Stimulated activated CD4-positive, alpha-beta T cell treated with anti-CD3 and anti-CD28 coated beads, TNF-alpha, amount 100 ng/mL, for 4 hours (primary cell): ENCODE measurements at regions not wholly inside any gene's neighbourhood (a gene's known extent, or its start where the extent isn't known, plus 50 kb on each side); places are given as distances from the start of the nearest gene placed in this dataset.
"Not testable (repeated sequence)": the region's sequence is repeated elsewhere in the genome, so short reads cannot be mapped to it uniquely, and the experiment has no call there.

Experiments
- DNase-seq, 3 experiments: peaks; one replicate each; pipeline ENCODE4 v3.0.0-alpha.2; 2020; ENCODE audit warnings: low read depth in 3 of 3

GRCh38 chrX:130552444-130553073 lies 150.8 kb downstream of the RBMX2 start:
- no peak for DNase-seq

DNA sequence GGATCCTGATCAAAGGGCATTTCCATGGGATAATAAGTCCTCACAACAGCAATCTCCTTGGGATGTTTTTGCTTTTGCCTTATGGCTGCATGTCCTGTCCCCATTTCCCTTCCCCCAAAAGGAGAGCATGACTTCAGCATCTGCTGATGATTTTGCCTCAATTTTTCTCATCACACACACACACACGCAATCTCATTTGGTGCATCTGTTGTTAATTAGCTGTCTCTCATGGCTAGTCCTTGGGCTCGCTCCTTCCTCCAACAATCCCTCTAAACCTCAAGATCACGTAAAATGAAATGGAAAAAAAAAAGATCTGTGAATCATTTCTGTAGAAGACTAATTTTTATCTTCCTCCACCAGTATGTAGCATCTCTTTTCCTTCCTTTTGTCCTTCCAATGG lies 153.6 kb downstream of the RBMX2 start:
- DNase-seq = no peak

GRCh38 chrX:130555757-130556156 lies 154.0 kb downstream of the RBMX2 start:
- no peak for DNase-seq

- DNase-seq = no peak
These were observed 155.2 kb downstream of the RBMX2 start for GRCh38 chrX:130556951-130557350.

GRCh38 chrX:130560544-130560943 lies 158.8 kb downstream of the RBMX2 start:
- no peak for DNase-seq

DNA sequence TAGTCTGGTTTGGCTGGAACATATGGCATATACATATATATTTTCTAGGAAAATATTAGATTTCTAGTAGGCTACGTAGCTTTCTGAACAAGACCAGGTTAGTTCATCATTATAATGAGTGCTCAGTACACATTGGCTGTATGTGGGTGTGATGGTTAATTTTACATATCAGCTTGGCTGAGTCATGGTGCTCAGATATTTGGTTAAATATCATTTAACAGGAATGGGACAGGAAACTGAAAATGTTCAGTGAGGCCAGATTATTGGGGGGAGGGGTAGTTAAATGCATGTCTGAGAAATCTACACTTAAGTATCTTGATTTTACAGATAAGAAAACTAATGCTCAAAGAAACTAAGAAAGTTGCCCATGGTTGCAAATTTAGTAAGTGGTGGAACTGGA lies 160.1 kb downstream of the RBMX2 start:
- no peak for DNase-seq

DNA sequence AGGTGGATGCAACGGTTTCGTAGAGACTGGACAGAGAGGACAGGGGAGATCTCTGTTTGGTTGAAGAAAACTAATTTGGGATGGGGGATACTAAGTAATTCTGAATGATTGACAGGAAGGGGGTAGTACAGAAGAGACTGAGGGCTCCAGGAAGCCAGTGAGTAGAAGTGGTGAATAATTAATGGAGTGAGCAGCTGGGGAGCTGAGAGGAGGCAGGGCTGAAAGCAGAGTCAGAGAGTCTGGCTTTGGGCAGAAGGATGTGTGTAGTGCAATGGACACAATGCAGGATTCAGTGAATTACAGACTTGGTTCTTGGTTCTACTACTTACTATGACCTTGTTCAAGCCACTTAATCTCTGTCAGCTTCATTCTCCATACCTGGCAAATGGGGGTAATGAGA lies 161.7 kb downstream of the RBMX2 start:
- DNase-seq = no peak

DNA sequence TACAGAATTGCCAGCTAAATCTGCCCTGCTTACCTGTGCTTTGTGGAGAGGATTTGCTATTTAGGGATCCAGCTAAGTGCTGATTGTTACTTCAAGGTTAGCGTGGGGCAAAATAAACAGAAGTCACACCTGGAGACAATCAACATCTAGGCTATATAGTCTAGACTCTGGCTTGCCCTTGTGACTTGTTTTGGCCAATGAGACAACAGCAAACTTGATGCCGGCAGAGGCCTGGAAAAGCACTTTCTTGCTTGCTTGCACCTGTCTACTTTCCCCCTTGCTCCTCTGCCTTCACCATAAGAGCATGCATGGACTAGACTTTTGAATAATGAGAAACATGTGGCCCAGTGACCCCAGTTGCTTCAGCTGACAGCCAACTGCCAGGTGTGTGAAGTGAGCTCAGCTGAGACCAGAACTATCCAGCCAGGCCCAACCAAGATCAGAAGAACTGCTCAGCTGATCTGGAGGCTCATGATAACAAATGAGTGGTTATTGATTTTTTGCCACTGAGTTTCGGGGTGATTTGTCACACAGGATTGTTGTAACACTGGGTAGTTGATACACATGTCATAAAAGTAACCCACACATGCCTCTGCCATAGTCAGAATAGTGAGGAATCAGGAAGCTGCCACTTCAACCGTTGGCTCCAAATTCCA lies 164.4 kb downstream of the RBMX2 start:
- no peak for DNase-seq

- DNase-seq = not testable (repeated sequence)
These were observed 171.2 kb downstream of the RBMX2 start for GRCh38 chrX:130573030-130573429.
